ENCODE measurements at regions not wholly inside any gene's neighbourhood (a gene's known extent, or its start where the extent isn't known, plus 50 kb on each side); places are given as distances from the start of the nearest gene placed in this dataset.

- no peaks in the 10 kb centered on the region for H3K9me3 ChIP-seq
- 45 to 48% (median 46%) methylated on average over 9 of the region's 9 CpGs for WGBS, 3 donors
- H3K36me3 ChIP-seq, result no peaks in the 10 kb centered on the region
- H3K4me3 ChIP-seq, result no peak overlapping the region
- no peaks in the 10 kb centered on the region for H3K27me3 ChIP-seq
- no peak overlapping the region for H3K27ac ChIP-seq
- DNase-seq, result peak; percentile 28 to 44 (median 40)
- TF ChIP-seq EP300 (IDR thresholded peaks at IDR 0.05), result no peak
- TF ChIP-seq CTCF (IDR thresholded peaks at IDR 0.05), result no peak
- TF ChIP-seq POLR2A (IDR thresholded peaks at IDR 0.05), result no peak
- peaks cover 11% of the 10 kb centered on the region for H3K4me1 ChIP-seq (ENCODE audit: insufficient read depth)
- intact Hi-C loops (cut with DNase I), result no loop called here
Observed at GRCh38 chr12:88432531-88433490, 147.5 kb downstream of the KITLG start.

GRCh38 chr12:88433997-88434703, 146.1 kb downstream of the KITLG start:
- Histone ChIP-seq H3K27me3 (no peaks in the 10 kb centered on the region), H3K36me3 (no peaks in the 10 kb centered on the region), H3K27ac (no peak overlapping the region), H3K4me1 (ENCODE audit: insufficient read depth) (peaks cover 11% of the 10 kb centered on the region), H3K9me3 (no peaks in the 10 kb centered on the region), H3K4me3 (no peak overlapping the region)
- TF ChIP-seq POLR2A (IDR thresholded peaks at IDR 0.05), result no peak
- TF ChIP-seq CTCF (IDR thresholded peaks at IDR 0.05), result no peak
- no peak for TF ChIP-seq EP300 (IDR thresholded peaks at IDR 0.05)
- intact Hi-C loops (cut with DNase I), result no loop called here
- DNase-seq, result no peak
- WGBS, 3 donors, result 81 to 84% (median 82%) methylated on average over 8 of the region's 8 CpGs

GRCh38 chr12:88435334-88436076, 144.8 kb downstream of the KITLG start:
- H3K9me3 ChIP-seq, result no peaks in the 10 kb centered on the region
- no peak overlapping the region for H3K27ac ChIP-seq
- H3K4me3 ChIP-seq, result no peak overlapping the region
- peaks cover 11% of the 10 kb centered on the region for H3K4me1 ChIP-seq (ENCODE audit: insufficient read depth)
- no peaks in the 10 kb centered on the region for H3K36me3 ChIP-seq
- TF ChIP-seq POLR2A (IDR thresholded peaks at IDR 0.05) (no peak), CTCF (IDR thresholded peaks at IDR 0.05) (no peak), EP300 (IDR thresholded peaks at IDR 0.05) (no peak)
- WGBS, 3 donors, result 20 to 34% (median 24%) methylated on average over 4 of the region's 4 CpGs
- intact Hi-C loops (cut with DNase I), result no loop called here
- DNase-seq, result no peak
- no peaks in the 10 kb centered on the region for H3K27me3 ChIP-seq

- intact Hi-C loops (cut with DNase I), result no loop called here
- no peak for DNase-seq
Observed at GRCh38 chr12:88437226-88437625, 143.0 kb downstream of the KITLG start.

More at GRCh38 chr12:88437226-88437625, 143.0 kb downstream of the KITLG start:
- no peak overlapping the region for H3K4me3 ChIP-seq
- peaks cover 6% of the 10 kb centered on the region for H3K4me1 ChIP-seq (ENCODE audit: insufficient read depth)
- H3K27ac ChIP-seq, result no peak overlapping the region
- TF ChIP-seq CTCF (IDR thresholded peaks at IDR 0.05), result no peak
- TF ChIP-seq EP300 (IDR thresholded peaks at IDR 0.05), result no peak
- TF ChIP-seq POLR2A (IDR thresholded peaks at IDR 0.05), result no peak
- 89 to 94% (median 92%) methylated on average over 3 of the region's 3 CpGs for WGBS, 3 donors
- H3K9me3 ChIP-seq, result no peaks in the 10 kb centered on the region
- no peaks in the 10 kb centered on the region for H3K27me3 ChIP-seq
- no peaks in the 10 kb centered on the region for H3K36me3 ChIP-seq
